MM.1S (cell line): ENCODE measurements at regions not wholly inside any gene's neighbourhood (a gene's known extent, or its start where the extent isn't known, plus 50 kb on each side); places are given as distances from the start of the nearest gene placed in this dataset.
A peak's percentile ranks its signal among the peaks of the same experiment; 100 is the strongest.
"Not testable (repeated sequence)": the region's sequence is repeated elsewhere in the genome, so short reads cannot be mapped to it uniquely, and the experiment has no call there.

ENCODE experiments used
- DNase-seq: peaks from one replicate; pipeline ENCODE4 v3.0.0-alpha.2; 2015
- H2AFZ ChIP-seq: fragments of 300-600 bp; sonication (generic); 2 replicates; pipeline ENCODE4 v1.6.0; 2016; ENCODE audit warnings: antibody characterized with exemption, low read length
- H3F3A ChIP-seq: fragments of 300-600 bp; sonication (generic); 2 replicates; pipeline ENCODE4 v1.6.1; 2016; ENCODE audit warnings: mild to moderate bottlenecking, antibody characterized with exemption, low read length, moderate library complexity, mixed read lengths; ENCODE audit not compliant: insufficient read depth
- H3K27ac ChIP-seq: fragments of 300-600 bp; sonication (generic); 2 replicates; pipeline ENCODE4 v1.5.1; 2016; ENCODE audit warnings: mild to moderate bottlenecking, low read length
- H3K27me3 ChIP-seq: fragments of 300-600 bp; sonication (generic); replicated peaks from 2 replicates; pipeline ENCODE4 v1.6.0; 2016; ENCODE audit warnings: low read length; ENCODE audit not compliant: insufficient read depth
- H3K36me3 ChIP-seq: fragments of 300-600 bp; sonication (generic); replicated peaks from 2 replicates; pipeline ENCODE4 v1.6.1; 2016; ENCODE audit warnings: mild to moderate bottlenecking, low read length, mixed read lengths; ENCODE audit not compliant: insufficient read depth
- H3K4me1 ChIP-seq: fragments of 300-600 bp; sonication (generic); 2 replicates; pipeline ENCODE4 v1.6.1; 2016; ENCODE audit warnings: low read length, mixed read lengths
- H3K4me2 ChIP-seq: fragments of 300-600 bp; sonication (generic); 2 replicates; pipeline ENCODE4 v1.6.0; 2016; ENCODE audit warnings: low read depth, low read length
- H3K4me3 ChIP-seq: fragments of 300-600 bp; sonication (generic); 2 replicates; pipeline ENCODE4 v1.5.1; 2016; ENCODE audit warnings: low read length, mixed read lengths
- H3K79me2 ChIP-seq: fragments of 300-600 bp; sonication (generic); 2 replicates; pipeline ENCODE4 v1.6.1; 2016; ENCODE audit warnings: mixed run types, low read length, mixed read lengths
- H3K9ac ChIP-seq: fragments of 300-600 bp; sonication (generic); 2 replicates; pipeline ENCODE4 v1.6.1; 2016; ENCODE audit warnings: low read length, mixed read lengths
- H3K9me2 ChIP-seq: fragments of 300-600 bp; sonication (generic); replicated peaks from 2 replicates; pipeline ENCODE4 v1.6.1; 2016; ENCODE audit warnings: mild to moderate bottlenecking, low read length, mixed read lengths; ENCODE audit not compliant: insufficient read depth
- H3K9me3 ChIP-seq: fragments of 300-600 bp; sonication (generic); replicated peaks from 2 replicates; pipeline ENCODE4 v1.6.1; 2016; ENCODE audit warnings: mild to moderate bottlenecking, low read length, mixed read lengths; ENCODE audit not compliant: insufficient read depth
- H4K20me1 ChIP-seq: fragments of 300-600 bp; sonication (generic); 2 replicates; pipeline ENCODE4 v1.6.1; 2016; ENCODE audit warnings: mild to moderate bottlenecking, low read length, moderate library complexity, mixed read lengths; ENCODE audit not compliant: insufficient read depth
- CTCF ChIP-seq: fragments of 300-600 bp; sonication (generic); IDR thresholded peaks from 2 replicates; pipeline ENCODE4 v1.5.1; 2016; ENCODE audit warnings: antibody characterized with exemption, low read length, mixed read lengths
- EZH2 ChIP-seq: fragments of 300-600 bp; sonication (generic); optimal IDR thresholded peaks from 2 replicates; pipeline ENCODE3; 2017; ENCODE audit warnings: low read depth, mild to moderate bottlenecking, antibody characterized with exemption, low read length, mixed read lengths
- EZH2phosphoT487 ChIP-seq: fragments of 300-600 bp; sonication (generic); IDR thresholded peaks from 2 replicates; pipeline ENCODE4 v1.6.1; 2018; ENCODE audit warnings: antibody characterized with exemption, low read length

GRCh38 chr11:119583585-119583984 is 145.4 kb downstream of the NECTIN1 start:
- H3K79me2 ChIP-seq: no peaks in the 10 kb centered on the region
- H3K27me3 ChIP-seq: peaks cover 45% of the 10 kb centered on the region
- TF ChIP-seq EZH2 (no peak), CTCF (0 out of 2 replicates have a peak, but pooled peaks have one; percentile 15), EZH2phosphoT487 (no peak)
- H3F3A ChIP-seq: no peaks in the 10 kb centered on the region
- H3K9me2 ChIP-seq: no peaks in the 10 kb centered on the region
- H3K4me2 ChIP-seq: no peak overlapping the region
- no peak overlapping the region for H3K4me3 ChIP-seq
- no peaks in the 10 kb centered on the region for H3K36me3 ChIP-seq
- no peak overlapping the region for H3K27ac ChIP-seq
- no peak overlapping the region for H3K9ac ChIP-seq
- DNase-seq: no peak
- H4K20me1 ChIP-seq: no peaks in the 10 kb centered on the region
- no peaks in the 10 kb centered on the region for H3K9me3 ChIP-seq
- no peaks in the 10 kb centered on the region for H3K4me1 ChIP-seq
- H2AFZ ChIP-seq: no peak overlapping the region

GRCh38 chr11:119581396-119581795 is 147.6 kb downstream of the NECTIN1 start:
- H3K27ac ChIP-seq, H3K79me2 ChIP-seq, H3K4me2 ChIP-seq, H3K9ac ChIP-seq, H3K9me2 ChIP-seq, H3F3A ChIP-seq, H3K36me3 ChIP-seq, DNase-seq, H2AFZ ChIP-seq, H4K20me1 ChIP-seq, H3K4me3 ChIP-seq, H3K4me1 ChIP-seq, H3K9me3 ChIP-seq: not testable (repeated sequence)
- H3K27me3 ChIP-seq: peaks cover 48% of the 10 kb centered on the region

- Histone ChIP-seq H3K4me2 (no peak overlapping the region), H3K27ac (no peak overlapping the region), H3K79me2 (no peaks in the 10 kb centered on the region), H3K4me3 (no peak overlapping the region), H3K9me3 (no peaks in the 10 kb centered on the region), H2AFZ (no peak overlapping the region), H3K27me3 (peaks cover 41% of the 10 kb centered on the region), H3K36me3 (no peaks in the 10 kb centered on the region), H3K9me2 (no peaks in the 10 kb centered on the region), H3F3A (no peaks in the 10 kb centered on the region), H3K9ac (no peak overlapping the region), H4K20me1 (no peaks in the 10 kb centered on the region), H3K4me1 (no peaks in the 10 kb centered on the region)
- no peak for TF ChIP-seq CTCF
- no peak for TF ChIP-seq EZH2phosphoT487
- no peak for TF ChIP-seq EZH2
- DNase-seq: no peak
Measured at GRCh38 chr11:119580751-119581150, 148.2 kb downstream of the NECTIN1 start.

- DNase-seq: no peak
- H3K4me2 ChIP-seq: no peak overlapping the region
- H3K27ac ChIP-seq: no peak overlapping the region
- no peaks in the 10 kb centered on the region for H3K9me3 ChIP-seq
- H3K4me3 ChIP-seq: no peak overlapping the region
- no peaks in the 10 kb centered on the region for H3K36me3 ChIP-seq
- TF ChIP-seq EZH2phosphoT487 (no peak), CTCF (no peak), EZH2 (no peak)
- H4K20me1 ChIP-seq: no peaks in the 10 kb centered on the region
- no peaks in the 10 kb centered on the region for H3K4me1 ChIP-seq
- H2AFZ ChIP-seq: no peak overlapping the region
- no peak overlapping the region for H3K9ac ChIP-seq
- H3K9me2 ChIP-seq: no peaks in the 10 kb centered on the region
- peaks cover 34% of the 10 kb centered on the region for H3K27me3 ChIP-seq
- H3F3A ChIP-seq: no peaks in the 10 kb centered on the region
- no peaks in the 10 kb centered on the region for H3K79me2 ChIP-seq
Measured at GRCh38 chr11:119580081-119580480, 148.9 kb downstream of the NECTIN1 start.
